B cell (primary cell): ENCODE measurements at regions not wholly inside any gene's neighbourhood (a gene's known extent, or its start where the extent isn't known, plus 50 kb on each side); places are given as distances from the start of the nearest gene placed in this dataset.
"Not testable (repeated sequence)": the region's sequence is repeated elsewhere in the genome, so short reads cannot be mapped to it uniquely, and the experiment has no call there.

Source experiments
- ATAC-seq: fragments of 200-7000 bp; cut with Tn5 transposase; one replicate; pipeline ENCODE4 v1.10.0; 2021; ENCODE audit warnings: low read depth, mild to moderate bottlenecking, moderate number of reproducible peaks, moderate library complexity
- CTCF ChIA-PET: fragments of 350-600 bp; sonication (Branson Sonifier 250); formaldehyde crosslinking; loops from one replicate; lab custom pipeline; 2021; ENCODE audit warnings: antibody characterized with exemption, inconsistent platforms; lab: Charles Lee
- POLR2A ChIA-PET: fragments of 350-600 bp; sonication (Branson Sonifier 250); formaldehyde crosslinking; loops from one replicate; lab custom pipeline; 2021; ENCODE audit warnings: antibody characterized with exemption; lab: Charles Lee
- DNase-seq: peaks from one replicate; pipeline ENCODE4 v3.0.0; 2013
- H2AFZ ChIP-seq: 2 replicates; pipeline ENCODE4 v1.6.1; 2012; ENCODE audit warnings: mild to moderate bottlenecking, low read depth, low read length; ENCODE audit not compliant: insufficient read depth, poor library complexity, severe bottlenecking
- H3K27ac ChIP-seq, 2 donors: 1 replicate in 1 of 2; 2 replicates in 1 of 2; pipeline ENCODE4 v1.5.1; 2012 to 2013; ENCODE audit warnings: low read length in 2 of 2, mild to moderate bottlenecking in 2 of 2, moderate library complexity in 1 of 2
- H3K27me3 ChIP-seq, 4 experiments: fragments of 200-600 bp in 1 of 4; sonication (generic) in 1 of 4; replicated peaks in 1 of 4; 1 replicate in 2 of 4; 2 replicates in 2 of 4; pipeline versions ENCODE4 v1.6.1 to v1.7.0; 2013 to 2016; ENCODE audit warnings: low read length in 3 of 4, mild to moderate bottlenecking in 2 of 4, mixed read lengths in 1 of 4, moderate library complexity in 1 of 4; ENCODE audit not compliant: insufficient read depth in 4 of 4, control insufficient read depth in 3 of 4; ENCODE audit errors: control extremely low read depth in 1 of 4
- H3K36me3 ChIP-seq, 2 experiments: replicated peaks in 1 of 2; 1 replicate in 1 of 2; 2 replicates in 1 of 2; pipeline versions ENCODE4 v1.6.1 to v1.7.1; 2013; ENCODE audit warnings: low read length in 1 of 2; ENCODE audit not compliant: insufficient read depth in 2 of 2, control insufficient read depth in 1 of 2; ENCODE audit errors: control extremely low read depth in 1 of 2, extremely low read depth in 1 of 2
- H3K4me1 ChIP-seq, 2 donors: fragments of 200-600 bp in 1 of 2; sonication (generic) in 1 of 2; 1 replicate in 1 of 2; 2 replicates in 1 of 2; pipeline versions ENCODE4 v1.5.1 to v1.6.1; 2013 to 2017; ENCODE audit warnings: low read length in 2 of 2; ENCODE audit not compliant: control insufficient read depth in 2 of 2, insufficient read depth in 2 of 2
- H3K4me2 ChIP-seq: replicated peaks from 2 replicates; pipeline ENCODE3; 2012; ENCODE audit warnings: mild to moderate bottlenecking, low read depth, low read length; ENCODE audit not compliant: poor library complexity, severe bottlenecking
- H3K4me3 ChIP-seq, 5 experiments: fragments of 200-600 bp in 1 of 5; sonication (generic) in 1 of 5; 1 replicate in 3 of 5; 2 replicates in 2 of 5; pipeline versions ENCODE4 v1.5.1 to v1.7.0; 2011 to 2016; ENCODE audit warnings: low read length in 4 of 5, mild to moderate bottlenecking in 4 of 5, low read depth in 2 of 5, control low read depth in 1 of 5, moderate library complexity in 1 of 5; ENCODE audit not compliant: insufficient read depth in 1 of 5; ENCODE audit errors: control extremely low read depth in 1 of 5, extremely low read depth in 1 of 5
- H3K79me2 ChIP-seq: fragments of 200-600 bp; sonication (generic); one replicate; pipeline ENCODE4 v1.6.0; 2016; ENCODE audit warnings: low read length; ENCODE audit not compliant: control insufficient read depth, insufficient read depth
- H3K9ac ChIP-seq: fragments of 200-600 bp; sonication (generic); 2 replicates; pipeline ENCODE4 v1.6.1; 2017; ENCODE audit warnings: mild to moderate bottlenecking, low read length, moderate library complexity
- H3K9me3 ChIP-seq, 3 donors: one replicate each; pipeline versions ENCODE4 v1.6.1 to v1.7.1; 2013; ENCODE audit warnings: low read length in 2 of 3; ENCODE audit not compliant: control insufficient read depth in 2 of 3, insufficient read depth in 1 of 3; ENCODE audit errors: control extremely low read depth in 1 of 3
- H4K20me1 ChIP-seq: 2 replicates; pipeline ENCODE4 v1.6.0; 2012; ENCODE audit warnings: mild to moderate bottlenecking, low read length; ENCODE audit not compliant: insufficient read depth, control insufficient read depth, poor library complexity, severe bottlenecking
- H3K27ac Mint-ChIP-seq: one replicate; pipeline ENCODE4 v1.8.0; 2021; ENCODE audit warnings: mixed read lengths
- H3K27me3 Mint-ChIP-seq: one replicate; pipeline ENCODE4 v1.8.0; 2021; ENCODE audit warnings: mixed read lengths
- H3K4me1 Mint-ChIP-seq: one replicate; pipeline ENCODE4 v1.8.0; 2021; ENCODE audit warnings: mixed read lengths
- H3K4me3 Mint-ChIP-seq: one replicate; pipeline ENCODE4 v1.8.0; 2021; ENCODE audit warnings: mixed read lengths
- H3K9me3 Mint-ChIP-seq: one replicate; pipeline ENCODE4 v1.8.0; 2022; ENCODE audit warnings: mixed read lengths; ENCODE audit not compliant: insufficient read depth
- CTCF ChIP-seq: fragments of 200-600 bp; IDR thresholded peaks from one replicate; pipeline ENCODE4 v1.8.0; 2022; ENCODE audit warnings: antibody characterized with exemption, mild to moderate bottlenecking
- EZH2 ChIP-seq: IDR thresholded peaks from 2 replicates; pipeline ENCODE4 v1.6.1; 2012; ENCODE audit warnings: borderline replicate concordance, low read depth, mild to moderate bottlenecking, moderate library complexity, low read length; ENCODE audit not compliant: insufficient read depth, poor library complexity, severe bottlenecking
- WGBS: methylation state at CpG from one replicate; pipeline ENCODE4 v1.1.5; 2013; ENCODE audit warnings: missing lambda C conversion rate; ENCODE audit not compliant: insufficient coverage; 5-methylcytosine and 5-hydroxymethylcytosine counted together
- intact Hi-C: fragments of 100-400 bp; cut with micrococcal nuclease; formaldehyde crosslinking; loops from one replicate; pipeline ENCODE4 v1.10.0; 2022

- ChIA-PET POLR2A (no interaction called here), CTCF (no interaction called here)
- H3K4me1 Mint-ChIP-seq: no peaks in the 10 kb centered on the region
- H3K27me3 Mint-ChIP-seq: no peaks in the 10 kb centered on the region
- DNase-seq (no peak), ATAC-seq (no peak)
- Histone ChIP-seq H3K9me3 (no peaks in the 10 kb centered on the region), H3K36me3 (no peaks in the 10 kb centered on the region), H3K27me3 (no peaks in the 10 kb centered on the region), H2AFZ (no peak overlapping the region), H4K20me1 (no peaks in the 10 kb centered on the region), H3K4me2 (no peak overlapping the region), H3K9ac (no peak overlapping the region), H3K4me1 (no peaks in the 10 kb centered on the region), H3K4me3 (no peak overlapping the region), H3K79me2 (no peaks in the 10 kb centered on the region), H3K27ac (no peak overlapping the region)
- WGBS: no CpG with 5 or more reads among the region's 2 CpGs
- no peak overlapping the region for H3K27ac Mint-ChIP-seq
- no peaks in the 10 kb centered on the region for H3K9me3 Mint-ChIP-seq
- intact Hi-C loops: no loop called here
- no peak overlapping the region for H3K4me3 Mint-ChIP-seq
- TF ChIP-seq EZH2: no peak
- TF ChIP-seq CTCF: no peak
Observed at GRCh38 chr13:37175996-37176395, 70.5 kb upstream of the CSNK1A1L start.

DNA sequence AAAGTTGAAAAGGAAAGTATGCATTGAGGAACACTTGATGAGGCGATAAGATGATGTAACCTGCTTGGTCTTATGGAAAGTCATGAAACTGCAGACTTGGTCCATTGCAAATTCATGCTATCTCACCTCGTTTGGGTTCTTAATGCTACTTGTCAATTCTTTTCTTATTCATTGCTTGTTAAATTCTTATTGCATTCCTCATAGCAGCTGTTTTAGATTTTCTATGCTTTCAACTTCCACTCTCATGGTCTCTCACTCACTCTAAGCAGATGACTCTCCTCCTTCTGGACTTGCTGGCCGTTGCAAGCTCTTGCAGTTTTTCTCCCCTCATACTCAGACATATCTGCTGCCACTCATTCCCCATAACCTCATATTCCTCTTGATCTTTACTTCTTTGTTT lies 67.8 kb upstream of the CSNK1A1L start:
- no peak overlapping the region for H3K27ac ChIP-seq
- H3K79me2 ChIP-seq: no peaks in the 10 kb centered on the region
- intact Hi-C loops: no loop called here
- H3K9me3 Mint-ChIP-seq: no peaks in the 10 kb centered on the region
- no peak overlapping the region for H3K27ac Mint-ChIP-seq
- no peaks in the 10 kb centered on the region for H3K36me3 ChIP-seq
- H3K9ac ChIP-seq: no peak overlapping the region
- ATAC-seq (no peak), DNase-seq (no peak)
- POLR2A ChIA-PET: no interaction called here
- H3K4me3 Mint-ChIP-seq: no peak overlapping the region
- no peaks in the 10 kb centered on the region for H4K20me1 ChIP-seq
- no peak overlapping the region for H3K4me2 ChIP-seq
- no peak overlapping the region for H3K4me3 ChIP-seq
- CTCF ChIA-PET: no interaction called here
- H3K27me3 ChIP-seq: no peaks in the 10 kb centered on the region
- H2AFZ ChIP-seq: no peak overlapping the region
- TF ChIP-seq CTCF (no peak), EZH2 (no peak)
- 50% methylated on average over 2 of the region's 3 CpGs for WGBS
- H3K27me3 Mint-ChIP-seq: no peaks in the 10 kb centered on the region
- no peaks in the 10 kb centered on the region for H3K9me3 ChIP-seq
- H3K4me1 ChIP-seq: no peaks in the 10 kb centered on the region
- H3K4me1 Mint-ChIP-seq: no peaks in the 10 kb centered on the region

DNA sequence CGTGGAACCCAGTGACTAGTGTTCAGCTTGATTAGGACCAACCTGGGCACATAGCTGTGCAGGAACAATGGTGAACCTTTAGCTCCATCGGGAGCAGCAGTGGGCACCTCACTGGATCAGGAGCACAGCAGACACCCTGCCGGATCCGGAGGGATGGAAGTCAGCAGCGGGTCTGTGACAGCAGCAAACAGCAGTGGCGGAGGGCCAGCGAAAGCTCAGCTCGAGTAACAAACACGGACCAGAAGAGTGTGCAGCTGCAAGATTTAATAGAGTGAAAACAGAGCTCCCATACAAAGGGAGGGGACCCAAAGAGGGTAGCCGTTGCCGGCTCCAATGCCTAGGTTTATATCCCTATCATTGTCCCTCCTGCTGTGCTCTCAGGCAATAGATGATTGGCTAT lies 66.8 kb upstream of the CSNK1A1L start:
- H3K9me3 Mint-ChIP-seq, H3K4me2 ChIP-seq, intact Hi-C loops, H3K27me3 Mint-ChIP-seq, H3K79me2 ChIP-seq, POLR2A ChIA-PET, H3K9me3 ChIP-seq, CTCF ChIA-PET, H3K27ac ChIP-seq, H4K20me1 ChIP-seq, DNase-seq, H3K4me1 Mint-ChIP-seq, H3K4me1 ChIP-seq, ATAC-seq, H3K27ac Mint-ChIP-seq, H3K27me3 ChIP-seq, H2AFZ ChIP-seq, H3K36me3 ChIP-seq, H3K4me3 Mint-ChIP-seq, H3K9ac ChIP-seq, H3K4me3 ChIP-seq: not testable (repeated sequence)
- 91% methylated on average over 8 of the region's 11 CpGs for WGBS
